ENCODE measurements at regions not wholly inside any gene's neighbourhood (a gene's known extent, or its start where the extent isn't known, plus 50 kb on each side); places are given as distances from the start of the nearest gene placed in this dataset.
"Not testable (repeated sequence)": the region's sequence is repeated elsewhere in the genome, so short reads cannot be mapped to it uniquely, and the experiment has no call there.

GRCh38 chr7:145784809-145785780 is 331.5 kb upstream of the CNTNAP2 start:
- DNase-seq = no peak

GRCh38 chr7:145781388-145781787 is 335.2 kb upstream of the CNTNAP2 start:
- not testable (repeated sequence) for DNase-seq

GRCh38 chr7:145779140-145779539 is 337.5 kb upstream of the CNTNAP2 start:
- no peak for DNase-seq

GRCh38 chr7:145774777-145775176 is 341.8 kb upstream of the CNTNAP2 start:
- DNase-seq = no peak

- no peak for DNase-seq
These were observed 363.6 kb upstream of the CNTNAP2 start for GRCh38 chr7:145753004-145753403.

GRCh38 chr7:145737617-145738016 is 379.0 kb upstream of the CNTNAP2 start:
- no peak for DNase-seq

GRCh38 chr7:145735061-145735460 is 381.5 kb upstream of the CNTNAP2 start:
- DNase-seq = no peak

- no peak for DNase-seq
These were observed 384.1 kb upstream of the CNTNAP2 start for GRCh38 chr7:145732521-145732920.

- no peak for DNase-seq
These were observed 386.9 kb upstream of the CNTNAP2 start for GRCh38 chr7:145729691-145730090.

GRCh38 chr7:145718129-145718528 is 398.5 kb upstream of the CNTNAP2 start:
- no peak for DNase-seq

GRCh38 chr7:145700488-145700887 is 416.1 kb upstream of the CNTNAP2 start:
- DNase-seq = no peak

- DNase-seq = no peak
These were observed 417.9 kb upstream of the CNTNAP2 start for GRCh38 chr7:145698526-145699262.

GRCh38 chr7:145697412-145698107 is 419.0 kb upstream of the CNTNAP2 start:
- DNase-seq = not testable (repeated sequence)

- DNase-seq = no peak
These were observed 420.5 kb upstream of the CNTNAP2 start for GRCh38 chr7:145696071-145696470.

GRCh38 chr7:145692237-145692950 is 424.2 kb upstream of the CNTNAP2 start:
- DNase-seq = no peak

GRCh38 chr7:145691377-145691914 is 425.2 kb upstream of the CNTNAP2 start:
- DNase-seq = no peak

- no peak for DNase-seq
These were observed 435.0 kb upstream of the CNTNAP2 start for GRCh38 chr7:145681646-145682045.

- DNase-seq = no peak
These were observed 435.4 kb upstream of the CNTNAP2 start for GRCh38 chr7:145681159-145681558.

- no peak for DNase-seq
These were observed 450.9 kb upstream of the CNTNAP2 start for GRCh38 chr7:145665499-145666258.

GRCh38 chr7:145655666-145656065 is 460.9 kb upstream of the CNTNAP2 start:
- DNase-seq = no peak

- no peak for DNase-seq
These were observed 471.5 kb upstream of the CNTNAP2 start for GRCh38 chr7:145645135-145645515.

Data from activated gamma-delta T cell treated with Interleukin-2 at 50 U/mL for 16 hours (primary cell).